IMR-90 (cell line): ENCODE measurements at regions not wholly inside any gene's neighbourhood (a gene's known extent, or its start where the extent isn't known, plus 50 kb on each side); places are given as distances from the start of the nearest gene placed in this dataset.

ENCODE experiments used
- BHLHE40 ChIP-seq: fragments of 150-350 bp; IDR thresholded peaks from 2 replicates; pipeline ENCODE4 v1.6.1; 2016; ENCODE audit warnings: mild to moderate bottlenecking, low read depth, low read length
- CEBPB ChIP-seq: IDR thresholded peaks from 2 replicates; pipeline ENCODE4 v1.6.1; 2012; ENCODE audit warnings: low read depth, low read length, improper control_type of control experiment
- CTCF ChIP-seq: conservative IDR thresholded peaks from 2 replicates; pipeline ENCODE4 v1.5.1; 2012; ENCODE audit warnings: mild to moderate bottlenecking, low read depth, low read length, improper control_type of control experiment
- MAZ ChIP-seq: IDR thresholded peaks from 2 replicates; pipeline ENCODE4 v1.6.1; 2012; ENCODE audit warnings: low read depth, mild to moderate bottlenecking, low read length, improper control_type of control experiment, moderate library complexity, borderline replicate concordance
- RAD21 ChIP-seq: IDR thresholded peaks from 2 replicates; pipeline ENCODE4 v1.6.1; 2012; ENCODE audit warnings: low read length, improper control_type of control experiment

- TF ChIP-seq CTCF (no peak), CEBPB (no peak), RAD21 (no peak), BHLHE40 (no peak), MAZ (no peak)
These were observed 1043.0 kb upstream of the CHAC2 start for GRCh38 chr2:52724585-52724984.
